Osteoblast (primary cell): ENCODE measurements at regions not wholly inside any gene's neighbourhood (a gene's known extent, or its start where the extent isn't known, plus 50 kb on each side); places are given as distances from the start of the nearest gene placed in this dataset.

ENCODE experiments used
- DNase-seq: peaks from one replicate; pipeline ENCODE4 v3.0.0; 2011; ENCODE audit warnings: low spot score, mixed read lengths; ENCODE audit not compliant: insufficient read length; ENCODE audit errors: missing footprints
- H2AFZ ChIP-seq: 2 replicates; pipeline ENCODE4 v1.6.0; 2011; ENCODE audit warnings: mild to moderate bottlenecking, low read length
- H3K27ac ChIP-seq: 2 replicates; pipeline ENCODE4 v1.5.1; 2011; ENCODE audit warnings: mild to moderate bottlenecking, low read depth, low read length, moderate library complexity
- H3K27me3 ChIP-seq: 2 replicates; pipeline ENCODE4 v1.6.0; 2012; ENCODE audit warnings: mild to moderate bottlenecking, control low read depth, inconsistent platforms, low read length, moderate library complexity; ENCODE audit not compliant: insufficient read depth
- H3K36me3 ChIP-seq: 2 replicates; pipeline ENCODE4 v1.5.1; 2011; ENCODE audit warnings: mild to moderate bottlenecking, low read length, control low read depth, moderate library complexity; ENCODE audit not compliant: insufficient read depth
- H3K4me1 ChIP-seq: 2 replicates; pipeline ENCODE4 v1.5.1; 2011; ENCODE audit warnings: mild to moderate bottlenecking, low read length, control low read depth, moderate library complexity; ENCODE audit not compliant: insufficient read depth
- H3K4me2 ChIP-seq: 2 replicates; pipeline ENCODE4 v1.6.0; 2011; ENCODE audit warnings: mild to moderate bottlenecking, low read length; ENCODE audit not compliant: insufficient read depth
- H3K4me3 ChIP-seq: fragments of 200-600 bp; sonication (generic); 3 replicates; pipeline ENCODE4 v1.5.1; 2012; ENCODE audit warnings: mild to moderate bottlenecking, low read length, inconsistent platforms; ENCODE audit not compliant: insufficient read depth
- H3K79me2 ChIP-seq: 2 replicates; pipeline ENCODE4 v1.6.0; 2012; ENCODE audit warnings: mild to moderate bottlenecking, low read length, control low read depth, inconsistent platforms; ENCODE audit not compliant: insufficient read depth
- H3K9me3 ChIP-seq: 2 replicates; pipeline ENCODE4 v1.5.1; 2011; ENCODE audit warnings: low read depth, low read length, control low read depth
- H4K20me1 ChIP-seq: 2 replicates; pipeline ENCODE4 v1.6.0; 2012; ENCODE audit warnings: mild to moderate bottlenecking, low read length, control low read depth; ENCODE audit not compliant: insufficient read depth
- CTCF ChIP-seq: IDR thresholded peaks from 2 replicates; pipeline ENCODE4 v1.5.1; 2011; ENCODE audit warnings: mild to moderate bottlenecking, low read depth, low read length, moderate library complexity; ENCODE audit errors: extremely low read depth

GRCh38 chr1:54481201-54481884, 66.7 kb upstream of the ACOT11 start:
- Histone ChIP-seq H3K27ac (no peak overlapping the region), H3K27me3 (peaks cover 16% of the 10 kb centered on the region), H3K36me3 (no peaks in the 10 kb centered on the region), H3K4me3 (no peak overlapping the region), H2AFZ (no peak overlapping the region), H3K4me2 (no peak overlapping the region), H3K9me3 (no peaks in the 10 kb centered on the region), H3K4me1 (no peaks in the 10 kb centered on the region), H3K79me2 (no peaks in the 10 kb centered on the region), H4K20me1 (no peaks in the 10 kb centered on the region)
- no peak for DNase-seq
- TF ChIP-seq CTCF = no peak

GRCh38 chr1:54480525-54480848, 67.5 kb upstream of the ACOT11 start:
- Histone ChIP-seq H3K9me3 (no peaks in the 10 kb centered on the region), H3K79me2 (no peaks in the 10 kb centered on the region), H3K27me3 (peaks cover 19% of the 10 kb centered on the region), H3K4me3 (no peak overlapping the region), H3K36me3 (no peaks in the 10 kb centered on the region), H2AFZ (no peak overlapping the region), H3K27ac (no peak overlapping the region), H3K4me1 (no peaks in the 10 kb centered on the region), H3K4me2 (no peak overlapping the region), H4K20me1 (no peaks in the 10 kb centered on the region)
- TF ChIP-seq CTCF = no peak
- peak; percentile 22 for DNase-seq

GRCh38 chr1:54479841-54480524, 68.0 kb upstream of the ACOT11 start:
- H3K79me2 ChIP-seq = no peaks in the 10 kb centered on the region
- peaks cover 24% of the 10 kb centered on the region for H3K27me3 ChIP-seq
- DNase-seq = no peak
- no peaks in the 10 kb centered on the region for H3K4me1 ChIP-seq
- no peaks in the 10 kb centered on the region for H3K36me3 ChIP-seq
- no peaks in the 10 kb centered on the region for H3K9me3 ChIP-seq
- no peaks in the 10 kb centered on the region for H4K20me1 ChIP-seq
- no peak overlapping the region for H3K27ac ChIP-seq
- TF ChIP-seq CTCF = no peak
- no peak overlapping the region for H3K4me2 ChIP-seq
- H2AFZ ChIP-seq = no peak overlapping the region
- no peak overlapping the region for H3K4me3 ChIP-seq

GRCh38 chr1:54479251-54479650, 68.8 kb upstream of the ACOT11 start:
- Histone ChIP-seq H3K4me2 (no peak overlapping the region), H3K36me3 (no peaks in the 10 kb centered on the region), H3K27ac (no peak overlapping the region), H3K27me3 (peaks cover 31% of the 10 kb centered on the region), H4K20me1 (no peaks in the 10 kb centered on the region), H3K4me3 (no peak overlapping the region), H2AFZ (no peak overlapping the region), H3K4me1 (no peaks in the 10 kb centered on the region), H3K79me2 (no peaks in the 10 kb centered on the region), H3K9me3 (no peaks in the 10 kb centered on the region)
- TF ChIP-seq CTCF = no peak
- peak; percentile 54 for DNase-seq
